ENCODE measurements at regions not wholly inside any gene's neighbourhood (a gene's known extent, or its start where the extent isn't known, plus 50 kb on each side); places are given as distances from the start of the nearest gene placed in this dataset.
"Not testable (repeated sequence)": the region's sequence is repeated elsewhere in the genome, so short reads cannot be mapped to it uniquely, and the experiment has no call there.

DNA sequence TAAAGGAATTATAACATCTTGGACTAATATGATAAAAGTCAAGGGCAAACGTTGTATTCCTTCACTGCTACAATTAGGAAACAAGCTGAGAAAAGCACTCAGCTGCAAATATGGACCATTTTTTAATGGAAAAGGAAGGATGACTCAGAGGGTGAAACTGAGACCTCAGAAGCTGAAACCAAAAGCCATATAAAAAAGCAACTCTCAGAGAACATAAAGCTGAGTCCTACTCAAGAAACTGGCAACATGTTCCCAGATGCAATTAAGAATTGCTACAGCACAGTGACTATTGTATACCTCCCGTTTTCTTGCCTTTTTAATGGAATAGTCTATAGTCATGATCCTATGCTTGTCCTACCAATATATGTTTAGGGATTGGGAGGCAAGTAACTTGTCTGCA, 1106.4 kb upstream of the INTU start:
- ATAC-seq (no peak), DNase-seq (no peak)

DNA sequence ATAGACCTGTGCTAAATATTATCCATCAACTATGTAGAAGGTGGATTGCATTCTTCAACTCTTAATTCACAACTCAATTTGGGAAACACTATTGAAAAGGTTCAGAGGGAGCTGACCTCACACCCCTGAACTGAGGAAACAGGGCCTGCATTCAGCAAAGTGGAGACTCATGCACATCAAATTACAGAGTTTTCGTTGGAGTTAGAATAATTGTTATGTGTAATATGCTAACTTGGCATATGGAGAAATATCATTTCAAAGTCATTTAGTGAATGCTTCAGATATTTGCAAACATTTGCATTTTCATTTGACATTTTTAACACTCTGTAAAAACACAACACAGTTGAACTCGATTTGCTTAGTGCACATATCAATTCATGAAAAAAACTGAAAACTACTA, 1102.8 kb upstream of the INTU start:
- ATAC-seq (no peak), DNase-seq (no peak)

DNA sequence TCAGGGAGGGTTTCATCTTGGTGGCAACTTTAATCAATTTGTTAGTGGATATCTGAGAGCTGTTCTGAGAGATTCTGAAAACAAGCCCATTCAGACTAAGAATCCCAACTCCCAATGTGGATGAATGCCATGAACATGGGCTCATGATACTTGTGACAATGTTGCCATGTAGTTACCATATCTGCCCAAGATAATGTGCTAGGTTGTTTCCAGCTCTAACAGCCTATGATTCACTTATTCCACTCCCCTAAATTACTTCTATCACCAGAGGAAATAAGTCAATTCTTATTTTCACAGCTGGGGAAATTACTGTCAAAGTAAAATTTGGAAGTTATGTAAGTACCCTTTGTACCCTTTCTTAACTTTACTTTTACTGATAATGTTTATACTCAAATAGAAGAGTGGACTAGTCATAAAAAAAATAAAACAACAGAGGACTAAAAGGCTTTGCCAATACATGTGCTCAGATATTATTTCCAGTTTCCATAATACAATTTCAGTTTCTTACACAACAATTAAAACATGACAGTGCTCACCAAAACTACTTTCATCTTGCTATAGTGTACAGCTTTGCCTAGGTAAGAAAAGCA, 1101.7 kb upstream of the INTU start:
- DNase-seq (no peak), ATAC-seq (no peak)

DNA sequence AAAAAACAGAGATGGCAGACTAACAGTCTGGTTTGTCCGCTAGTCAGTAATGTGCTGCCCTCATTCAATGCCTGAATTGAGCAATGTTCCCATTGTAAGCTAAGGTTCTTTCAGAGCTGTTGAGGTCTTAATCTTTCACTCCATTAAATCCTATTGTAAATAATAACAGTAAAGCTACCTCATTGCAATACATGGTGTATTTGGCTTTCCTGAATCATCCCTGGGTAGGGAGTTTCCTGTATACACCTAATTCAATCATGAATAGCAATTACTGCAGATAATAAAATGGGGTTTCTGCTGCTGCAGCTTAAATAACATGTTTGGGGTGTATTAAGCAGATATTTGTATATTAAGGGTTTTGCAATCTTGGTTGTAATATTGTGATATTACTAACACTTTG, 1100.2 kb upstream of the INTU start:
- DNase-seq (no peak), ATAC-seq (no peak)

DNA sequence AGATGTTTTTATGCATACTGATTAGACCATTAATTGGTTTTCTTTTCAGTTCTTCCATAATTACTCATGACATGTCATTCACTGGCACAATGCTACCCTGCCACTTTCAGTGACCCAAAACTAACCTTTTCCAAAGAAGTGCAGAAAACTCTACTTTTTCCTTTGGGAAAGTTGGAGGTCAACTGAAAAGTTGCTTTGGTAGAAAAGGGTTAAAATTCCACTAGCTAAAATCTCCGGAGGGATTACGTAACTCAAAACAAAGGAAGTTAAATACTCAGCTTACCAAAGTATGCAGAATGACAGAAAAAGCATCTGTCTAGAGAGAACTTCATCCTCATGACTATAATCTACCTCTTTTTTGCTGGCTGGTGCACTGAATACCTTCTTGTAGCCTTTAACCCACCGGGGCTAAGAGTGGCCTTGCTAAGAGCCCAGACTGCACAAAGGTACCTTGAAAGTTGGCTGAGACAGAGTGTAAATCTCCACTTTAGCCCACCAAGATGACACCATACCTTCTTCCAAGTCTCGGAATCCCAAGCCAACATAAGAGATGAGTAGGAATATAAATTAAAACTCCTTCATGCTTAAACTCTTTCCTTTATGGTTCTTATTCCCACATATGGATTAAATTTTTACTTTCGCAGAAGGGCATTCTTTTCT, 1099.5 kb upstream of the INTU start:
- DNase-seq (no peak), ATAC-seq (no peak)

DNA sequence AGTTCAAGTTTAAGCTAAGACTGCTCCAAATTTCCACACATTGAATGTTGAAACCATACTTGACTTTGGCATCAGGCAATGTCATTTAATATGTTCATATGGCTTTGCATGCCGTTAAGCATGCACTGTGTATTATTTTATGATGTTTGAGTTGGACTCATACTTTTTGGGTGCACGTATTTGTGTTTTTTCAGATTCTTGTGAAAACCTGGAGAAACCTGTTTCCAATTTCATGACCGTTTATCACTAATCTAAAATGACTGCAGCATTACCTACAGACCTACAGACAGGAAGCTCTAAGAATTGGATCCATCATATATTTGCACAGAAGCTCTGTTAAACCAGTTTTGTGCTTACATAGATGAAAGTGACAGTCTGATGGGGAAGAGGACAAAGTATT, 1093.0 kb upstream of the INTU start:
- no peak for ATAC-seq
- DNase-seq: no peak

DNA sequence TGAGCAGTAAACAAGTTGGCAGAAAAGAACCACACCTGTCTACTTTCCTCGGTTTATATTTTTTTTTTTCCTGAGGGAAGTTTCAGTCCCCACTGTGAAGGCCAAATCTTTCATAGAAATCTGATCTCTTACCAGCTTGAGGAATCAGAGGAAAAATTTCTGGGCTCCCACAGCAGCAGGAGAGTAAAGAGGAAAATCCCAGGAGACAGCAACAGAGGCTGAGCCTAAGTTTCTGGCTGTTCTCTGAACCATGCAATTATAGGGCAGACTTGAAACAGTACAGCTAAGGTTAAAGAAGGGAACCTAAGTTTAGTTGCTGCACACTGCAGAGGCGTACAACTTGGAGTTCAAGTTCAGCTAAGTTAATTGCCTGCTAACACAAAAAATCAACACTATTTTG, 1090.9 kb upstream of the INTU start:
- DNase-seq (no peak), ATAC-seq (no peak)

DNA sequence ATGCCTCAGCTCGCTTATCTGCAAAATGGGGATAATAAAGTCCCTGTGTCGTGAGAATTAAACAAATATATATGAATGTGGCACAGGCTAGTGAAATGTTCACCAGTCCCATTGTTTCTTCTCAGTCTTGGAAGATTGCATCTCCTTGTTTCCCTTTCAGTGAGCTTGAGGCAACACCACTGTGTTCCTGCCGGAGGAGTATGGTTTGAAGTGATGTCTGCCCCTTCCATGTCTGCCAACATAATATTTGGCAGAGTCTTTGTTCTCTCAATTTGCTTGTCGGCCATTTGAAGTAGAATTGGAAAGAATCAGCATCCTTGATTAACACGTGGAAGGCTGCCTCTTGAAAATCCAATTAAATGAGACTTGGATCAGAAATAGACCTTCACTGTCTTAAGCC, 1088.5 kb upstream of the INTU start:
- ATAC-seq: no peak
- no peak for DNase-seq

DNA sequence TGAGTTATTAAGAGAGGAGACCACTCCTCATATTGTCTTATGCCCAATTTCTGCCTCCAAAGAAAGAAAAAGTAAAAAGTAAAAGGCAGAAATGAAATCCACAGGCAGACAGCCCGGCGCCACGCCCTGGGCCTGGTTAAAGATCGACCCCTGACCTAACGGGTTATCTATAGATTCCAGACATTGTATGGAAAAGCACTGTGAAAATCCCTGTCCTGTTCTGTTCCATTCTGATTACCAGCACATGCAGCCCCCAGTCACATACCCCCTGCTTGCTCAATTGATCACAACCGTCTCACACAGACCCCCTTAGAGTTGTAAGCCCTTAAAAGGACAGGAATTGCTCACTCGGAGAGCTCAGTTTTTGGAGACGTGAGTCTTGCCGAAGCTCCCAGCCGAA, 1086.6 kb upstream of the INTU start:
- DNase-seq, ATAC-seq: not testable (repeated sequence)

DNA sequence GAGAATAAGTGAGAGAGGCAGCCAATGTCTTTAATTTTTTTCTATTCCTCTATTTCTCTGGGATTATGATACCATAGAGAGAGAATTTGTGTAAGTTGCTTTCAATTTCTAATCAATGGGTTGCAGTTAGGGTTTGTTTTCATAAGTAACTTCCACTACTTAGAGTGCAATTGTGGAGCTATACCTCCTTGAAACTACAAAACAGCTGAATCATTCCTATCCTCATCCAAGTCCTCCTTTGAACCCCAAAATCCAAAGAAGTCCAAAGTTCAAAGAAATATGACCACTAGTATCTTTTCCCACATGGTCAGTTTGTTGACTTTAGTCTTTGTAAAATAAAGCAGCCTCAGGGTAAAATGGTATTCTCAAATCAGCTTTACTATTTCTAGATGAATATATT, 1085.4 kb upstream of the INTU start:
- no peak for DNase-seq
- ATAC-seq: no peak

DNA sequence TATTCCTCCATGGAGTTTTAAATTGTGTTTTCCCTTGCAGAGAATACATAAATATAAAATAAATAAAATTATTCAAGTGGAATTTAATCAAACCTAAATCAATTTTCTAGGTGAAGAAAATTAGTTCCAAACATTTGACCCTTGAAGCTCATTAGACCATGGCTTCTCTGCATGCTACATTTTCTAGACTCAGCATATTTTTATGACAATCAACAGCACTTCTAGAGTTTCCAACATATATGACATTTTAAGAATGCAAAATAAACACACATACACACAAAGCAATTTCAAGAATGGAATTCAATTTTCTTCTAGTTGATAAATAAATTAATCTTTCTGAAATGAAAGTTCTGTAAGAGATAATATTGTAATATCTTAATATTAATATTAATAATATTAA, 1083.9 kb upstream of the INTU start:
- ATAC-seq: no peak
- DNase-seq: no peak

DNA sequence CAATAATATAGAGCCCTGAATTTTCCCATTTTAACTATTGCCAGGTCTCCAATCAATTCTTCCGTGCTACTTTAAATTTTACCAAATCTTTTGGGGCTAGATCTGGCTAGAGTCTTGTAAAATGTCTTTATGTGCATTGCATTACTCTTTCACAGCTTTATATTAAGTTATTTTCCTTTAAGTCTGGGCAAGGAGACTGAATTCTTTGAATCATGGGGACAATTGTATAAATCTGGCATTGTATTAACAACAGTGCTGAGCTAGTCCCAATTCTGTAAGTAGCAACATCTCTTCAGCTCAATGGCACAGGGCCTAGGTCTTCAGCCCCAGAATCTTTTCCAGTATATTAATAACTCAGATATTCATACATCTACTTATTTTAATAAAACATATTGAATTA, 1080.4 kb upstream of the INTU start:
- DNase-seq (no peak), ATAC-seq (no peak)

DNA sequence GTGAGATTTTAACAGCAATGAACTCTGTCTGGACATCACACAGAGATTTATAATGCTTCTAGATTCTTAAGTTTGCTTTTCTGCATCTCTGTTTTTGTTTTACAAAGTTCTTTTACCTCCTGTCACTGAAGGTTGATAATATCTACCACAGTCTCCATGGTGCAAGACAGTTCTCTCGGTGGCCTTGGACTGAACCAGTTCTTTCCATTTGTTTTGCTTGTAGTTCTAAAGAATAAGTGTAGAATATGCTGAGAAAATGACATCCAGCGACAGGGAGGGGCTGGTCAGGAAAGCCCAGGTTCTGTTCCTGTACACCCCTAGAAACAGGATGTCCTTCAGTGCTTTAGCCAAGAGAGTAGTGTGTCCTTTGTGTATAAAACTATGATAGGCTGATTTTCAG, 1079.5 kb upstream of the INTU start:
- ATAC-seq (no peak), DNase-seq (no peak)

DNA sequence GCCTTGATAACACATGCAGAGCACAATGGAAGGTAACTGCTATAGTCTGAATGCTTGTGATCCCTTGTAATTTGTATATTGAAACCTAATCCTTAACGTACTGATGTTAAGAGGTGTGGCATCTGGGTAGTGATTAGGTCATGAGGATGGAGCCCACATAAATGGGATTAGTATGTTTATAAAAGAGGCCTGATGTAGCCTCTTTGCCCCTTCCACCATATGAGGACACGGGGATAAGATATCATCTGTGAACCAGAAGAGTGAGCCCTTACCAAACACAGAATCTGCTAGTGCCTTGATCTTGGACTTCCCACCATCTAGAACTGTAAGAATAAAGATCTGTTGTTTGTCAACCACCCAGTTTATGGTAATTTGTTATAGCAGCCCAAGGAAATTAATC, 1074.2 kb upstream of the INTU start:
- no peak for ATAC-seq
- no peak for DNase-seq

DNA sequence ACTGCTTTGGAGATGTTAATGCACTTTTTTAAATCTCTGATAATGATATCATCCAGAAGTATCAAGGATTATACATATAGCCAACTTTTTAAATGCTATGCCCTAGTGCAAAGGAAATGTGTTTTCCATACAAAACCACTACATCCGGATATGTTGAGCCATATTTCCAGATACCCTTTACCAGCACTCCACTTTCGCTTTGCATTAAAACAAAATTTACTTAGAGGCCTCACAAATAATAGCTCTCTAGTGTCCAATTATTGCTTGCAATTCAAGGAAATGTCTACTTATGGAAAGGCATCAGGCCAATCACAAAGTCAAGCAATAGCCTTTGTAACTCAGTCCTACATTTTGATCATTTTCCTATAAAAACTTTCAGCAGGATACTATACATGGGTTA, 1072.8 kb upstream of the INTU start:
- DNase-seq: no peak

DNA sequence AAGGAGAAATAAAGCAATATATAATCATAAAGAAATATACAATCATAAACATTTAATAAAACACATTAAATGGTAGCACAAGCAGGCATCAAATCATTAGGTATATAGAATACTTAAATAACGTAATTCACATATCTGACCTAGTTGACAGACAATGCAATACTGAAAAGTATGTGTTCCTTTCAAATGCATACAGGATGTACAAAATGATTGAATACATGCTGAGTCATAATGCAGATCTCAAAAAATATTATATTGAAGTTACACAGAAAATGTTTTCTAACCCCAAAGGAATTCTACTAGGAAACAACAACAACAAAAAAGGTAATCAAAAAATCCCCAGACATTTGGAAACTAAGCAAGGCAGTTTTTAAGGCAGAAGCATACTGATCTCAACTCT, 1072.0 kb upstream of the INTU start:
- DNase-seq (no peak), ATAC-seq (no peak)

More for the DNA sequence above, 1072.8 kb upstream of the INTU start:
- no peak for ATAC-seq

DNA sequence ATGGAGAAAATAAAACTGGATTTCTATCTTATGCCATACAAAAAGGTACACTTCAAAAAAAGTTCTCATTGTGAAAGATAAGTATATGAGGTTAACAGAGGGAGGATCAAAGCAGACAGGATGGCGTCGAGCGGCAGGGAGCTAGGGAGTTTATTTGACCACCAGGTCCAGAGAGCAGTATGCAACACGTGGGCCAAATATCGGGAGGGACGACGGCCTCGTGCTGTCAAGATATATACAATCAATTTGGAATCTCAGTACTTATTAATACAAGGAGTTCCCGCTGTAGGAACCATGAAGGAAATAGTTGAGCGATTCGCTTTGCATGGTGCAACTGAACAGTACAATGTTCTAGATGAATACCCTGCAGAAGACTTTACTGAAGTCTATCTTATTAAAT, 1069.4 kb upstream of the INTU start:
- DNase-seq (no peak), ATAC-seq (no peak)

DNA sequence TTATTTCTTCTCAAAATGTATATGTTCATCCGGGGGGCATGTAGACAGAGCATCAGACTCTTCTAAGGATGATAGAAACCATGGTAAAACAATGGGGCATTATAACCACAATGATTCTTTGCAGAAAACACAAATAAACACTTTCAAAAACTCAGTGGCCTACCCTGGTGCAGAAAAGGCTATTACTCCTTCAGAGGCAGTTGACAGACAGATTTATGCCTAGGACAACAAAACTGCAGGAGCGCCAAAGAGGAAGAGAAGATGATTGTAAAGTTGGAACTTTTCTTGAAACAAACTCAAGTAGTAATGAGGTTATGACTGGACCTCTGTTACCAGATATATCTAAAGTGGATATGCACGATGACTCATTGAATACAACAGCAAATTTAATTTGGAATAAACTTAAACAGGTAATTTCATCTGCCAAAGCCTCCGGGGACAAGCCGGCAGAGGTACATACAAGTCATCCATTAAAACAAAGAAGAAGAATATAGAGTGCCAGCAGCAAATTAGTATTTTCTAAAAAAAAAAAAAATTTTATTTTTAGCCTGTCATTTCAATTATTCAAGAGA, 1068.4 kb upstream of the INTU start:
- DNase-seq (no peak), ATAC-seq (no peak)

DNA sequence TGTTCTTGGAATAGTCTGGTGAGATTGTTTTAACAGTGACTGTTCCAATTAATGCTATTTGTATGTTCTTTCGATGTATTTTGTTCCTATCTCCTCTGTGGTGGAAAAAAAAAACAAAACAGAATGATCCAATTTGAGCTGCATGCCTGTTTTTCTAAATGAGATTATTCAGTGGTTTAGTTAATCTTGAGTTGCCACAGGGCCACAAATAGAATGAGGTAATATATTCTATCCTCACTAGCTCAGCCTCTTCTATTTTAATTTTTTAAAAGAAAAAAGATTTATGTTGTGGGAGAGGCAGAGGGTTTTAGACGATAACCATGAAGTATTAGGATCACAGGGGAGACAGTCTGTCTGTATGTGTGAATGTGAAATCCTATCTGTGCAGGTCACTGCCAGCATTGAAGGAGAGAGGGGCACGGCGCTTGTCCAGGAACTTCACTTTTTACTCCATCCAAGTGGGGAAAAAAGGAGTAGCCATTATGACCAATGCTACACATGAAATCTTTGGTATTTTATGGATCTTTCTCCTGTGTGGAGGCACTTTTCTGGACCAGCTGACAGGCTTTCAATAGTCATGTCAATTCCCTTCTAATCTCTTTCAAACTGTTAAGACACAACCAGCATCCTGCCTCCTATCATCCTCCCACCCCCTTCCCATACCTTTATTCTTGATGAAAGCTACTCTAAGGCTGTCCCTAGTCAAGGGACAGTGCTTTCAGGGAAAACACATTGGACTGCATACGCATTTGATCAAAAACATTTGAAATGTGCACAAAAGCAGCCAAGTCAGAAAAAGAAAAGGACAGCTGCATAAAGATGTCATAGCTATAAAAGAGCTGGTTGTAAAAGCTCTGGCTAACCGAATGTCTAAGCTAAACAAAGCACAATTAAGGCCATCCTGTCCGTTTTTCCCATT, 1063.8 kb upstream of the INTU start:
- ATAC-seq (no peak), DNase-seq (no peak)

DNA sequence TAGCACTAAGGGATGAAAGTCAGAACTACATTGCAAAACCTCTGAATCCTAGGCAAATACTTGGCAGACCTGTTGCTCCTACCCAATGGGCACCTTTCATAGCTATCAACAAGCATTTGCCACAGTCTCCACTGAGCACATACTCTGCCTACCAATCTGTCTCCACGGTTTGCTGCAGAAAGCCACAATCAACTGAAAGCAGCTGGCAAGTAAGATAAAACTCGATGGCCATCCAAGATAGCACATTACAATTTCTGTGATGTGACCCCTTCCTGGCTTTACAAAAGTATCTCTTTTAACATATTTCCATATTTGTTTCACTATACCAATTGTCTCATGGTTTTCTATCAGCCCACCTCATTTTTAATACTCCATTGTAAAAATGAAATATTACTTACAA, 1060.5 kb upstream of the INTU start:
- ATAC-seq (no peak), DNase-seq (no peak)

DNA sequence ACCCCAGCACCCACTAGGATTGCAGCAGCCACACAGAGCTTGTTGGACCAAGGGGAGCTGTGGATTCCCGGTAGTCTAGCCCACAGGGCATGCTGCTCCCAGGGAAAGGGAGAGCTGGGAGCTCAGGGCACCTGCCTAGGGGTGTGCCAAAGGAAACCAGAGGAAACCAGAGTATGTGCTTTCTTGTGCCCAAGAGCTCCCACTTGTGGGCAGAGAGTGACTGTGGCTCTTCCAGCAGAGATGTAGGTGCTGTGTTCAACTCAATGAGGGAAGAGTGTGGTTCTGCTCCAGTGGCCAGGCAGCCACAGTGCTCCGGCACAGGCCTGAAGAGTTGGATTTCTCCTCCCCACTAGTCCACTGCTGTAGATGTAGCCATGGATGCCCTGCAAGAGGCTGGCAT, 1050.0 kb upstream of the INTU start:
- DNase-seq: no peak

DNA sequence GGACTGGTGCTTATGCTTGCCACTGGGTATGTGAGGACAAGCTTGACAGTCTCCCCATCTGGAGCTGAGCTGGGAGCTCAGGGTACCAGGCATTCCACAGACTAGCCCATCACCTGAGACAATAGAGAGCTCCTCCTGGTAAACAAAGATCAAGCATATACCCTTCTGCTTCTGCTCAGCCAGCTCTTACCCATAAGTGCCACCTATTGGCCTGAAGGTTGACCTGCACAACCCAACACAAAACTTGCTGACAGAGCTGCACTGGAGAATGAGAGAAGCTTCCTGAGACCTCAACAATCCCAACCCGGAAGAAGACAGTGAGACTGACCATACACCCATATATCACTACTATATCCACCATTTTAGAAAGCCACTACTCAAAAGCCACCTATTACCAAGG, 1049.2 kb upstream of the INTU start:
- DNase-seq: no peak
- ATAC-seq: no peak

More for the DNA sequence above, 1050.0 kb upstream of the INTU start:
- ATAC-seq: no peak

DNA sequence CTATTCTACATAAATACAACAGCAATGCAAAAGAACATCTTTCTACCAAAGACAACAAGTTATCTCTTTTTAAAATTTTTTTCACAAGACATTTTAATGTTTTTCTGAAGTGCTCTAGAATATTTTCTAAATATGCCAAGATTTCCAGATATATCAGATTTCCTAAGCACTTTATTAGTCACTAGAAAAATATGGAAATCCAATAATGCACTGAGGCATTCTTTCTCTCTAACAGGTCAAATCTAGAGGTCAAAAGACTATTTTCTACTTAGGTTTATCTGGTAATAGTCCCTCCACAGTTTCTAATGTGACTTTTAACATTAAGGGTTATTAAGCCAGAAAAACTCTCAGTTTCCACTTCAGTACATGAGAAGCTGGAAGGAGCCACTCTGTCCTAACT, 1041.2 kb upstream of the INTU start:
- no peak for ATAC-seq
- no peak for DNase-seq
